Stimulated activated CD4-positive, alpha-beta T cell treated with anti-CD3 and anti-CD28 coated beads, Interleukin-15, amount 100 ng/mL, for 24 hours (primary cell): ENCODE measurements at regions not wholly inside any gene's neighbourhood (a gene's known extent, or its start where the extent isn't known, plus 50 kb on each side); places are given as distances from the start of the nearest gene placed in this dataset.
"Not testable (repeated sequence)": the region's sequence is repeated elsewhere in the genome, so short reads cannot be mapped to it uniquely, and the experiment has no call there.

ENCODE experiments used
- DNase-seq: peaks from one replicate; pipeline ENCODE4 v3.0.0-alpha.2; 2020

DNA sequence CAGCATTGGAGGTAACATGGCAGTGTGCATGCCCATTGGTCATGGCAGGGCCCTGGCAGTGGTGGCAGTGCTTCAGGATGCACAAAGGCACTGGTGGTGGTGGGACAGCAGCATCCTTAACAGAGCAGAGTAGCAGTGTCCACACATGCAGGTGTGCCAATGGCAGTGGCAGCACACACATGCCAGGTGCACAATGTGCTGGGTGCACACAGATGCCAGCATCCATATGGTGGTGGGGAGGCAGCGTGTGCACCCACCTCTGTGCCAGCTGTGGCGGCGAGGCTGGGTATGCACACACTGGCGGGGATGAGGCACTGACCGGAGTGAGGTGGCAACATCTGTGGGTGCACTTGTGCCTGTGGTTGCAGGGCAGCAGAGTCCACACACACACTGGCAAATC lies 150.6 kb downstream of the SI start:
- DNase-seq: no peak

GRCh38 chr3:164918905-164919304 lies 159.4 kb downstream of the SI start:
- no peak for DNase-seq

DNA sequence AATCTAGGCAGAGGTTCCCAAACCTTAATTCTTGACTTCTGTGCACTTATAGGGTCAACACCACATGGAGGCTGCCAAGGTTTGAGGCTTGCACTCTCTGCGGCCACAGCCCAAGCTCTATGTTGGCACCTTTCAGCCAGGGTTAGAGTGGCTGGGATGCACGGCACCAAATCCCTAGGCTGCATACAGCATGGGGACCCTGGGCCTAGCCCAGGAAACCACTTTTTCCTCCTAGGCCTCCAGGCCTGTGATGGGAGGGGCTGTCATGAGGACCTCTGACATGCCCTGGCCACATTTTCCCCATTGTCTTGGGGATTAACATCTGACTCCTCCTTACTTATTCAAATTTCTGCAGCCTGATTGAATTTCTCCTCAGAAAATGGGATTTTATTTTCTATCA lies 165.4 kb downstream of the SI start:
- no peak for DNase-seq

GRCh38 chr3:164903820-164904451 lies 174.4 kb downstream of the SI start:
- DNase-seq: no peak

- DNase-seq: no peak
These were observed 181.0 kb downstream of the SI start for GRCh38 chr3:164897342-164897741.

- no peak for DNase-seq
These were observed 188.2 kb downstream of the SI start for GRCh38 chr3:164890061-164890460.

GRCh38 chr3:164883171-164883570 lies 195.1 kb downstream of the SI start:
- DNase-seq: no peak

DNA sequence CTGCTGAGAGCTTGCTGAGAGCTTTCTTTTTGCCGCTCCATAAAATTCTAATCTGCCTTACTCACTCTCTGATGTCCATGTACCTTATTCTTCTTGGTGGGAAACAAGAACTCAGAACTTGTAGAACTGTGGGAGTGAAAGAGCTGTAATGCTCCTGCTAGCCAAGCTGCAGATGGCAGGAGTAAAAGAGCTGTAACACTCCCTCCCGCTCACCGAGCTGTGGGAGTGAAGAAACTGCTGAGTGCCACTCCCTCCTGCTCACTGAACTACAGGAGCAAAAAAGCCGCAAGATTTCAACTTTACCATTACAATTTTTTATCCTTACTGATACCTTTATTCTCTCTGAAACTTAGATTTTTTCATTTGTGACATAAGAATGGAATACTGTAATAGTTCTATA lies 199.1 kb downstream of the SI start:
- DNase-seq: no peak

DNA sequence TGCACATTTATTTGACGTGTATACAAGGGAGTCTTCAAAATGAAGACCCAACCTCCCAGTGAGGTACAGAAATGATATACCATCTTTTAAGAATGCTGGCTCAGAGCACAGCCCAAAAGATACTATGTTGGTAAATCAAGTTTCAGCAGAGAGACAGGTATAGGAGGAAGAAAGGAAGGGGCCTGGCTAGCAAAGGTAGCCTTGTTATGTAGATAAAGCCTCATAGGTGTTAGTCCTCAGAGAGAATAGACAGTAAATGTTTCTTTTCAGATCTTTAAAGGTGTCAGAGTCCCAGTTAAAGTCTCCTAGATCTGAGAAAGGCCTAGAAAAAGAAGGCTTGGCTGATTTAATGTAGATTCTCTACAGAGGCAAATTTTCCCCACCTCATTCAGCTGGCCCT lies 213.8 kb downstream of the SI start:
- DNase-seq: no peak

GRCh38 chr3:164852866-164853265 lies 225.4 kb downstream of the SI start:
- DNase-seq: no peak

DNA sequence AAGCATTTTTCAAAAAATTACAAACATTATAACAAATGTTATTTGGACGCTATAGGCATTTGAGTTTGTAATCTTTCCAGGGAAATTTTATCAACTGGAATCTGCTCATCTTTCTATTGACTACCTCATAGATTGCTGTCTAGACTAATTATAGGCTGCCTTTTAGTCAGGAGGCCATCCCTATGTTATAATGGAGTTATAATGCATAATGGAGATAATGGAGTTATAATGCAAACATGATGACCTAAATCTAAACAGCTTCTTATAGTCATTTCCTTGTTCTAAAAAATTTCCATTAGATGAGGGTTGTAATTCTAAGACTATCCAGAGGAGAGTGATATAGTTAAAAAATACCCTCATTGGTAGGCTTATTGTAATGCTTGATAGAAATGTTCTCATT lies 226.4 kb downstream of the SI start:
- DNase-seq: no peak

GRCh38 chr3:164851204-164851603 lies 227.1 kb downstream of the SI start:
- no peak for DNase-seq

DNA sequence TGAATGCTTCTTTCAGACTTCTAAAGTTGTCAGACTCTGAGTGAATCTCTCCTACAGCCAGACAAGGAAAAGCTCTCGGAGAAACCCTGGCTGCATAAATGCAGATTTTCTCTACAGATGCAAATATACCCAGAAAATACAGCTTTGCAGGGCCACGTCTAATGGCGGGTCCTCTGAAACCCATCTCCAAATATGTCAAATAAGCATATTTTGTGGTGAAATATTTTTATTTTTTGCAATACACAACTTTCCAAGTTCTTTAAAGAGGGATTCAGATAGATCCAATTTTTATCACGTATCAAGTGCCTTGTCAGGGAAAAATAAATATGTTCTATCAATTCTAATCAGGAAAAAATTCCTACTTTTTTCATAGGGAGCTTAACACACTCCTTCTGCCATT lies 229.4 kb downstream of the SI start:
- no peak for DNase-seq

DNA sequence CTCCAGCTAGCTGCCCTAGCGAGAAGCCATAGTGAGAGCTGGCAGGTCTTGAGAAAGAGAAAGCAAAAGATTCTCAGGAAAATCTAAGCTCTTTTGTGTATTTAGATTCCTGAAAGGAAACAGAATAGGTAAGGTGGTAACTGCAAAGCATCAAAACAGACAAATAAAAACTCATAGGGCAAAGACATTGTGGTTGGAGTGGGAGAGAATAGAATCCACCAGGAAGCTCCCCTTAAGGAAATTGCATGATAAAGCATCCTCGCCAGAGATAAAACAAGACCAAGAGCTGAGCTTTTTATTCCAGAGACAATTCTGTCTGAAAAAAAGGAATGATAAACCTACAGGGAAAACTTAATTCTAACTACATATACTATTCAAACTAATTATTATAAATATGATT lies 232.6 kb downstream of the SI start:
- DNase-seq: no peak

GRCh38 chr3:164832216-164832615 lies 246.1 kb downstream of the SI start:
- DNase-seq: no peak

GRCh38 chr3:164818318-164818717 lies 260.0 kb downstream of the SI start:
- no peak for DNase-seq

DNA sequence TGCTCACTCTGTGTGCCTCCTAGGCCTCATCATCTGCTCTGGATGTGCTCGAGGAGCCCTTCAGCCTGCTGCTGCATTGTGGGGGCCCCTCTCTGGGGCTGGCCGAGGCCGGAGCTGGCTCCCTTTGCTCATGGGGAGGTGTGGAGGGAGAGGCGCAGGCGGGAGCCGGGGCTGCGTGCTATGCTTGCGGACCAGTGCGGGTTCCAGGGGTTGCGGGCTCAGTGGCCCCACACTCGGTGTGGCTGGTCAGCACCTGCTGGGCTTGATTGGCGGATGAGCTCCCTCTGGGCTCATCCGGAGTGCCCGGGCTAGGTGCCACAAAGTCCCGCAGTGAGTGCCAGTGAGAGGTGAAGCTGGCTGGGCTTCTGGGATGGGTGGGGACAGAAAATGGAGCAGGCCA lies 264.2 kb downstream of the SI start:
- no peak for DNase-seq

- no peak for DNase-seq
These were observed 266.3 kb downstream of the SI start for GRCh38 chr3:164812042-164812441.

DNA sequence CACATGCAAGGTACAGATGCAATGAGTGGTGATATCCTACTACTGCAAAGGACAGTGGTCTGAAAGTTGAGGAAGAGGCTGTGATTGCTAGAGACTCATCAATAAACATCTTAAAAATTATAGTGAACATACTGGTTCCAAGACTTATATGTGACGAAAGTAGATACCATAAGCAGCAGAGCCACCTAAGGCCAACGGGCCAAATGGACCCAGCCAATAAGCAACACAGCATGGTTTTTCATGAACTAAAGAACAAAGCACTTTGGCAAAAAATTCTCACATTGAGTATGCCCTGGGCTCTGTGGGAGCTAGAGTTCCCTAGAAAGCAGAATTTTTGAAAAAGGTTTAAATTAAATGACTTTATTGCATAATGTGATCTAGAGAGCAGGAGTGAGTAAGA lies 272.1 kb downstream of the SI start:
- no peak for DNase-seq

DNA sequence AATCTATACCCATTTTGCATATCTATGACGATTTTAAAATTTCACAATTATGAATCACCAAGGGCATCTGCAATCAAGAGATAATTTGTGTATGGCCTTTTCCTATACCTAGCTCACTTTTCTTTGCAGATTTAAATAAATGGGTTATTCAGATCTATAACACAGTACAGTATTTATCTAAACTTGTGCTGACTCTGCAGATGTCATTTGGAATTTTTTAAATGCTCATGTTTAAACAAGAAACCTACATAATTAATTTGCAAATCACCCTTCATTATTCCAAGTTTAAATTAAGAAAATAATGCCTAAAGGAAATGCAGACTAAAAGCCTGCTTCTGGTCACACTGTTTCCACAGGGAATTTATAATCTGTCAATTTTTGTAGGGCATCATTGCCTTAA lies 284.2 kb downstream of the SI start:
- DNase-seq: no peak

DNA sequence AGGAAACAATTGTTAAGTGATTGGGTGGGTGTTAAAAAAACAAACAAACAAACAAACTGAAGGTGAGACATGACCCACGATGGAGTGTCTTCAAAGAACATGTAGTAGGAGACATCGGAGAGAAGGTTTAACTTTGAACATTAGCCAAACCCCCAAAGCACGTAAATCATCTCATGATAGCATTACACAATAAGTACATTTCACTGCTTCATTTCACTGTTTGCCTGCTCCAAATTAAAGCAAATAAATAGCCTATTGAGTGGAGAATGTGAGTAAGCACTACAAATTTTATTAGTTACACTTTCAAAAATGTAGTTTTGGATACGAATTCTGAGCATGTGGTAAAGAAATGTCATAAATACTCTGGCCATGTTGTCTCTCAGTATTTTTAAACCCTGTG lies 287.0 kb downstream of the SI start:
- no peak for DNase-seq

DNA sequence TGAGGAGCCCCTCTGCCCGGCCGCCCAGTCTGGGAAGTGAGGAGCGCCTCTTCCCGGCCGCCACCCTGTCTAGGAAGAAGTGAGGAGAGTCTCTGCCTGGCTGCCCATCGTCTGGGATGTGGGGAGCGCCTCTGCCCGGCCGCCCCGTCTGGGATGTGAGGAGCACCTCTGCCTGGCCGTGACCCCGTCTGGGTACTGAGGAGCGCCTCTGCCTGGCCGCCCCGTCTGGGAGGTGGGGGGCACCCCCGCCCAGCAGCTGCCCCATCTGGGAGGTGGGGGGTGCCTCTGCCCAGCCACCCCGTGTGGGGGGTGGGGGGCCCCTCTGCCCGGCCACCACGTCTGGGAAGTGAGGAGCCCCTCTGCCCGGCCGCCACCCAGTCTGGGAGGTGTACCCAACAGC lies 293.9 kb downstream of the SI start:
- not testable (repeated sequence) for DNase-seq

DNA sequence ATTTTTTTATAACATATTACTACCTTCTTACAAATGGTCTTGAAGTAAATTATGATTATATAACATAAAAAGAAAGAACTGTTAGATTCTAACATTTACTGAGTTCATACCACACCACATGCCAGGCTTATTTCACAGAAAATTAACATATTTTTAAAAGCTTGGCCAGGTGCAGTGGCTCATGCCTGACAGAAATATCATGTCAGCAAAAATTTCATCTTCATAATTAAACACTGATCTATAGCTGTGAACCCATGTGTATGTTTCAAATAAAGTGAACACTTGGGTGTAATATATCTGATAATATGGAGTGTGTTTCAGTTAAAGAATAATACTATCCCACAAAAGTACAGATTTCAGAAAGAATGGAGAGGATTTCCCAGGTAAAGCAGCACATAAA lies 296.5 kb downstream of the SI start:
- no peak for DNase-seq

DNA sequence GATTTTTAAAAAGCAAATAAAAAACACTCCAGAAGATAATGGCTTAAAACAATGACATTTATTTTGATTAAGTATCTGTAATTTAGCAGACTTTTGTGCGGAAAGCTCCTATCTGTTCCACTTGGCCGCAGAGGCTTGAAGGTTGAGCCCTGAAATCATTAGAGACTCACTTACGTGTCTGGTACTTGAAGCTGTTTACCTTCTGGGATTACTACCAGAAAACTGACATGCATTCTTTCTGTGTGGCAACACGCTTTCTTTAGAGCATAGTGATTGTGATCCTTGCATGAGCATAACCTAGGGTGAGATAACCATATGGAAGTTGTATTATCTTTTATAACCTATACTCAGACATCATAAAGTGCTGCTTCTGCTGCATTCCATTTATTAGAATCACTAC lies 298.5 kb downstream of the SI start:
- no peak for DNase-seq

GRCh38 chr3:164752812-164753211 lies 325.5 kb downstream of the SI start:
- no peak for DNase-seq

- DNase-seq: no peak
These were observed 329.7 kb downstream of the SI start for GRCh38 chr3:164748626-164749025.
